PC-9 (cell line): ENCODE measurements at regions not wholly inside any gene's neighbourhood (a gene's known extent, or its start where the extent isn't known, plus 50 kb on each side); places are given as distances from the start of the nearest gene placed in this dataset.

Experiments used
- BruUV-seq: library from RNA; stranded (reverse); fragments of 400-500 nt; replicated peaks from 2 replicates; lab custom pipeline; 2021; lab: Mats Ljungman, UMichigan
- CTCF ChIA-PET: fragments of 300-600 bp; sonication (Branson Sonifier 250); formaldehyde crosslinking; loops from one replicate; lab custom pipeline; 2022; ENCODE audit warnings: antibody characterized with exemption; lab: Charles Lee
- POLR2A ChIA-PET: fragments of 300-600 bp; sonication (Branson Sonifier 250); formaldehyde crosslinking; loops from one replicate; lab custom pipeline; 2022; ENCODE audit warnings: antibody characterized with exemption; ENCODE audit not compliant: unreplicated experiment; lab: Charles Lee
- DNase-seq, 2 experiments: peaks; one replicate each; pipeline versions ENCODE4 v3.0.0 to v3.0.0-alpha.2; 2015 to 2022; ENCODE audit warnings: mixed read lengths in 1 of 2
- H2AFZ ChIP-seq: fragments of 200-600 bp; sonication (generic); 2 replicates; pipeline ENCODE4 v1.8.1; 2017; ENCODE audit warnings: antibody characterized with exemption
- H3F3A ChIP-seq: fragments of 200-600 bp; sonication (generic); 2 replicates; pipeline ENCODE4 v1.8.1; 2017; ENCODE audit warnings: antibody characterized with exemption, mild to moderate bottlenecking, low read depth; ENCODE audit not compliant: insufficient read depth
- H3K27ac ChIP-seq: fragments of 200-600 bp; sonication (generic); 2 replicates; pipeline ENCODE4 v1.6.1; 2016; ENCODE audit warnings: mixed run types
- H3K27me3 ChIP-seq: fragments of 200-600 bp; sonication (generic); 2 replicates; pipeline ENCODE4 v1.6.1; 2016; ENCODE audit warnings: low read depth, mixed run types; ENCODE audit not compliant: insufficient read depth
- H3K36me3 ChIP-seq: fragments of 200-600 bp; sonication (generic); 2 replicates; pipeline ENCODE4 v1.6.1; 2016; ENCODE audit warnings: low read depth, mixed run types
- H3K4me1 ChIP-seq: fragments of 200-600 bp; sonication (generic); replicated peaks from 2 replicates; pipeline ENCODE4 v1.6.1; 2016; ENCODE audit warnings: mixed run types; ENCODE audit not compliant: insufficient read depth
- H3K4me2 ChIP-seq: fragments of 200-600 bp; sonication (generic); 2 replicates; pipeline ENCODE4 v1.6.1; 2017; ENCODE audit warnings: mixed run types
- H3K4me3 ChIP-seq: fragments of 200-600 bp; sonication (generic); 2 replicates; pipeline ENCODE4 v1.6.1; 2016; ENCODE audit warnings: mixed run types
- H3K79me2 ChIP-seq: fragments of 200-600 bp; sonication (generic); 2 replicates; pipeline ENCODE4 v1.6.1; 2017; ENCODE audit warnings: low read depth, mixed run types
- H3K9me2 ChIP-seq: fragments of 200-600 bp; sonication (generic); 2 replicates; pipeline ENCODE4 v1.8.1; 2017; ENCODE audit warnings: mild to moderate bottlenecking; ENCODE audit not compliant: insufficient read depth
- H3K9me3 ChIP-seq: fragments of 200-600 bp; sonication (generic); 2 replicates; pipeline ENCODE4 v1.8.1; 2016; ENCODE audit warnings: low read depth; ENCODE audit not compliant: insufficient read depth
- H4K20me1 ChIP-seq: fragments of 200-600 bp; sonication (generic); 2 replicates; pipeline ENCODE4 v1.8.1; 2017; ENCODE audit not compliant: insufficient read depth
- EZH2 ChIP-seq: fragments of 200-600 bp; sonication (generic); IDR thresholded peaks from 2 replicates; pipeline ENCODE4 v1.8.0; 2017; ENCODE audit warnings: antibody characterized with exemption, low read depth
- intact Hi-C: fragments of 100-400 bp; cut with micrococcal nuclease; formaldehyde crosslinking; loops from one replicate; pipeline ENCODE4 v1.10.0; 2022; ENCODE audit not compliant: unreplicated experiment
- TF ChIP-seq, protein P1 (sequence below): fragments of 200-600 bp; sonication (generic); conservative IDR thresholded peaks from 2 replicates; pipeline ENCODE4 v1.6.1; 2017; ENCODE audit warnings: mixed run types, antibody characterized with exemption, mild to moderate bottlenecking, moderate library complexity

DNA sequence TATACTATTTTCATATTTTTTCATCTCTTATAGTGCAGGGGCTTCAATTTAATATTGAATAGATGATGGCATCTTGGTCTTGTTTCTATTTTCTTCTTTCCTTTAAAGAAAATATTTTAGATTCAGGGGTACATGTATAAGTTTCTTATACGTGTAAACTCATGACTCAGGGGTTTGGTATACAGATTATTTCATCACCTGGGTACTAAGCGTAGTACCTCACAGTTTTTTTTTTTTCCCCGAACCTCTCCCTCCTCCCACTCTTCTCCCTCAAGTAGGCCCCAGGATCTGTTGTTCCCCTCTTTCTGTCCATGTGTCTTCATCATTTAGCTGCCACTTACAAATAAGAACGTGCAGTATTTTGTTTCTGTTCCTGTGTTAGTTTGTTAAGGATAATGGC lies 172.6 kb downstream of the TMTC3 start:
- 0 out of 2 replicates have a peak, but pooled peaks cover 3% of the 10 kb centered on the region for H3K9me3 ChIP-seq
- H3K4me1 ChIP-seq = no peaks in the 10 kb centered on the region
- DNase-seq = no peak
- H3K9me2 ChIP-seq = no peaks in the 10 kb centered on the region
- H3K4me2 ChIP-seq = no peak overlapping the region
- intact Hi-C loops = no loop called here
- H3K27me3 ChIP-seq = no peaks in the 10 kb centered on the region
- ChIA-PET CTCF (no interaction called here), POLR2A (no interaction called here)
- no peaks in the 10 kb centered on the region for H3F3A ChIP-seq
- no peak overlapping the region for H3K27ac ChIP-seq
- no peak overlapping the region for H2AFZ ChIP-seq
- H3K79me2 ChIP-seq = no peaks in the 10 kb centered on the region
- no peak for TF ChIP-seq EZH2
- TF ChIP-seq, protein P1, sequence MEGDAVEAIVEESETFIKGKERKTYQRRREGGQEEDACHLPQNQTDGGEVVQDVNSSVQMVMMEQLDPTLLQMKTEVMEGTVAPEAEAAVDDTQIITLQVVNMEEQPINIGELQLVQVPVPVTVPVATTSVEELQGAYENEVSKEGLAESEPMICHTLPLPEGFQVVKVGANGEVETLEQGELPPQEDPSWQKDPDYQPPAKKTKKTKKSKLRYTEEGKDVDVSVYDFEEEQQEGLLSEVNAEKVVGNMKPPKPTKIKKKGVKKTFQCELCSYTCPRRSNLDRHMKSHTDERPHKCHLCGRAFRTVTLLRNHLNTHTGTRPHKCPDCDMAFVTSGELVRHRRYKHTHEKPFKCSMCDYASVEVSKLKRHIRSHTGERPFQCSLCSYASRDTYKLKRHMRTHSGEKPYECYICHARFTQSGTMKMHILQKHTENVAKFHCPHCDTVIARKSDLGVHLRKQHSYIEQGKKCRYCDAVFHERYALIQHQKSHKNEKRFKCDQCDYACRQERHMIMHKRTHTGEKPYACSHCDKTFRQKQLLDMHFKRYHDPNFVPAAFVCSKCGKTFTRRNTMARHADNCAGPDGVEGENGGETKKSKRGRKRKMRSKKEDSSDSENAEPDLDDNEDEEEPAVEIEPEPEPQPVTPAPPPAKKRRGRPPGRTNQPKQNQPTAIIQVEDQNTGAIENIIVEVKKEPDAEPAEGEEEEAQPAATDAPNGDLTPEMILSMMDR = no peak
- no peaks in the 10 kb centered on the region for H3K36me3 ChIP-seq
- BruUV-seq = no TSS peak
- H4K20me1 ChIP-seq = no peaks in the 10 kb centered on the region
- H3K4me3 ChIP-seq = no peak overlapping the region

DNA sequence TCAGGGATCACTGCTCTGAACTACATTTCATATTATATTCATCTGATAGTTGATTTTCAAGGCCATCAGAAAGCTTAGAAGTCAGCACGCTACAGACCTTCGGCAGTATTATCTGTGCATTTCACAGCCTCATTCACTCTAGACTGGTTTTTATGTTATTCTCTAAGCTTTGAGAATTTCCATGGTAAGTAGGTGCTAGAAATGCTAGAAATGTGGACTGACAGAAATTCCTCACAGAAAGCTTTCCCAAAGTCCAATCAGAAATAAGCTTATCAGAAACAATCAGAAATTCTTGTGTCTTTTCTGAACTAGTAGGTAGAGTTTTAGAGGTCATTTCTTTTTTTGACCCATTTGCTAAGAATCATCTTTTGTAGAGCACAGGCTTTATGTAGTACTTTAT lies 176.6 kb downstream of the TMTC3 start:
- H3K27ac ChIP-seq = no peak overlapping the region
- no peak overlapping the region for H3K4me2 ChIP-seq
- ChIA-PET CTCF (no interaction called here), POLR2A (interaction anchor here (0.7 kb wide), 1 partner anchor 239 kb away, joined by 5 read pairs; no protein-coding TSS in a partner anchor)
- no peaks in the 10 kb centered on the region for H3K9me2 ChIP-seq
- H3K27me3 ChIP-seq = no peaks in the 10 kb centered on the region
- TF ChIP-seq, protein P1 = no peak
- no peak for TF ChIP-seq EZH2
- H2AFZ ChIP-seq = no peak overlapping the region
- no peaks in the 10 kb centered on the region for H3K4me1 ChIP-seq
- no peak for DNase-seq
- no peaks in the 10 kb centered on the region for H3K36me3 ChIP-seq
- no peaks in the 10 kb centered on the region for H3K79me2 ChIP-seq
- no peak overlapping the region for H3K4me3 ChIP-seq
- H3K9me3 ChIP-seq = 0 out of 2 replicates have a peak, but pooled peaks cover 3% of the 10 kb centered on the region
- no peaks in the 10 kb centered on the region for H3F3A ChIP-seq
- BruUV-seq = no TSS peak
- H4K20me1 ChIP-seq = no peaks in the 10 kb centered on the region
- intact Hi-C loops = no loop called here

DNA sequence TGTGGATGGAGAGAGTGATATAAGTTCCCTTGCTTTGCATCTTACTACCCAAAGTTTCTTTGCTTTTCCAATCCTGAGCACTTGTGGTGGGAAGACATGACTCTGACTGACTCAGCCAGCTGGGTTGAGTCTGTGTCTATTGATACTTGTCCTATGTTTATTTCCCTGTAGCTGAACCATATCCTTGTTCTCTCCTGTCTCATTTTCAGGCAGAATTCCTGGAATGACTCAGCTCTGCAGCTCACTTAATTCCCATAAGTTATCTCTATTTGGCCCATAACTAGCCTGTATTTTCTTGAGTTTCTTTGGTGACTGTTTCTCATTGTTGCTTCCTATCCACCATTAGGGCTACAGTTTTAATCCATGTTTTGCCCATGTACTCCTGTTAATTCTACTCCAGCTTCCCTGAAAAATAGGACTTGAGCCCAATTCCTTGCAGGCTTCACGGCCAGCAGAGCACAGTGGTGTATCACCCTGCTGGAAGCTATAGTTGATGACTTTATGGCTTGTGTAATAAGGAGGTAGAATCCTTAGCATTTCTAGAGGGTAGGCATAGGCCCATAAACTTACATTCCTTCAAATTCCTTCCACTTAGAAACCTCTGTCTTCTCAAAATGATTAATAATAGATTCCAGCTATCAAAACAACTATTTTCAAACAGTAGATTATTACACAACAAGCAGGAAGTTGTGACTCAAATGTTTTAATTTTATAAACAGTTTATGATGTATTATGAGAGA lies 183.1 kb downstream of the TMTC3 start:
- Histone ChIP-seq H3K79me2 (no peaks in the 10 kb centered on the region), H3F3A (no peaks in the 10 kb centered on the region), H3K4me3 (no peak overlapping the region), H3K9me3 (no peaks in the 10 kb centered on the region), H3K4me2 (peak overlapping the region; percentile 10; the same call in 1 of the 2 replicates), H3K4me1 (peaks cover 18% of the 10 kb centered on the region), H3K36me3 (no peaks in the 10 kb centered on the region), H3K27ac (peak overlapping the region; percentile 48), H3K27me3 (no peaks in the 10 kb centered on the region), H2AFZ (no peak overlapping the region), H4K20me1 (no peaks in the 10 kb centered on the region), H3K9me2 (no peaks in the 10 kb centered on the region)
- POLR2A ChIA-PET = interaction anchor here (0.7 to 0.8 kb wide), 2 partner anchors 26 to 94 kb away, joined by 6 to 10 read pairs; no protein-coding TSS in a partner anchor
- no peak for TF ChIP-seq EZH2
- TF ChIP-seq, protein P1 = no peak
- CTCF ChIA-PET = interaction anchor here (1.1 kb wide), 1 partner anchor 25 kb away, joined by 3 read pairs; no protein-coding TSS in a partner anchor
- peak; percentile 6 to 58 for DNase-seq
- BruUV-seq = no TSS peak
- intact Hi-C loops = no loop called here
